T-helper 1 cell treated with Interleukin-12 subunit alpha and Interleukin-12 subunit beta and Interleukin-4 antibody, amounts not matched to agents 30 μg/mL and 1 μg/mL, for 36 hours (primary cell): ENCODE measurements at regions not wholly inside any gene's neighbourhood (a gene's known extent, or its start where the extent isn't known, plus 50 kb on each side); places are given as distances from the start of the nearest gene placed in this dataset.
A peak's percentile ranks its signal among the peaks of the same experiment; 100 is the strongest.
"Not testable (repeated sequence)": the region's sequence is repeated elsewhere in the genome, so short reads cannot be mapped to it uniquely, and the experiment has no call there.

ENCODE experiments used
- H3K27ac Mint-ChIP-seq: one replicate; pipeline ENCODE4 v1.8.0; 2021; ENCODE audit warnings: mild to moderate bottlenecking, mixed read lengths
- H3K27me3 Mint-ChIP-seq: one replicate; pipeline ENCODE4 v1.8.0; 2021; ENCODE audit warnings: low read depth, mixed read lengths
- H3K36me3 Mint-ChIP-seq: one replicate; pipeline ENCODE4 v1.8.0; 2021; ENCODE audit warnings: low read depth, mixed read lengths
- H3K4me1 Mint-ChIP-seq: one replicate; pipeline ENCODE4 v1.8.0; 2021; ENCODE audit warnings: low read depth, mixed read lengths
- H3K4me3 Mint-ChIP-seq: one replicate; pipeline ENCODE4 v1.8.0; 2021; ENCODE audit warnings: mild to moderate bottlenecking, moderate library complexity, mixed read lengths
- H3K9me3 Mint-ChIP-seq: one replicate; pipeline ENCODE4 v1.8.0; 2021; ENCODE audit warnings: mixed read lengths

DNA sequence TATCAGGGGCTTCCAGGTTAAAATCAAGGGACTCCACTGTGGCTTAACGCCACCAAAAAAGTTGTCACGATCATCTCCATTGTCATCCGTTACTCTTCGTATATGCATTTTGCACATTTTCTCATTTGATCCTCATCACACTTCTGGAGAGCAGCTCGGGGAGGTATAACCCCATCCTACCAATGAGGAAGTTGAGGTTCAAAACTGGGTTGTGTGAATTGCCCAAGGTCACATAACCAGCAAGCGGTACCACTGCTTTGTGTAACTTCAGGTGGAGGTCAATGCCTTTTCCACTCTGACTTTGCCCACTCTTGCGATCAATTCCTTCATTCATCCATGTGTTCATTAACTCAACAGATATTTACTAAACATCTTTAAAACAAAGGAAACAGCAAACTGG lies 71.1 kb upstream of the CCND2 start:
- no peaks in the 10 kb centered on the region for H3K9me3 Mint-ChIP-seq
- peaks cover 10% of the 10 kb centered on the region for H3K27me3 Mint-ChIP-seq
- H3K4me3 Mint-ChIP-seq, result no peak overlapping the region
- peaks cover 21% of the 10 kb centered on the region for H3K4me1 Mint-ChIP-seq
- no peaks in the 10 kb centered on the region for H3K36me3 Mint-ChIP-seq
- H3K27ac Mint-ChIP-seq, result no peak overlapping the region

DNA sequence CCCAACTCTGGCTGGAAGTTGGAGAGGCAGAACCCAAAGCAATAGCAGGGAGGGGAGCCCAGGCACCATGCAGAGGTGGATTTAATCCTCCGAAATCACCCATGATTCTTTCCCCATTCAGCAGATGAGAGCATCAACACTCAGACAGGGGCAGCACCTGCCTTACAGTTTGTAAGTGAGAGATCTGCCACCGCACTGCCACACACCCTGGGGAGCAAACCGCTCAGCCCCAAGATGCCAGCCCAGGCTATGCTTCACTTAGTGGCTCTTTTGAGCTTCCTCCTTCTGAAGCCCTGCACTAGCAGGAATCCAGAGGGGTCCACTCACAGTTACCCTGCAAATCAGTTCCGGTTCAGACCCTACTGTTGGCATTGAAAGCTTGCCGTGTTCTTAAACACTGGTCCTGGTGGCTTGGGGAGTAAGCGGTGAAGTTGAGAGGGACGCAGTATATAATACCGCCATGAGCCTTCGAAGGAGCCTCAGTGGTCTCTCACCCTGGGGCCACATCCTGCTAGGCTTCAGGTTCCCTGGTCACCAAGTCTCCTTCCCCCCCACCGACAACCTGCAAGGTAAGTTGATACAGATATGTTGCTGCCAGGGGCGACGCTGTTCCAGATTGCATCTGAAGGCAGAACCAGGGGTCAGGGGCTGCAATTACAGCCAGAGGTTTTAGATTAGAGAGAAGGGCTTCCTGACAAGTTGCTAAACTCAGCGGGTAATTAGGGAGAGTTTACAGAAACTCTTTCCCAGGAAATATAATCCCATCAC lies 72.0 kb upstream of the CCND2 start:
- peaks cover 10% of the 10 kb centered on the region for H3K27me3 Mint-ChIP-seq
- no peak overlapping the region for H3K4me3 Mint-ChIP-seq
- no peaks in the 10 kb centered on the region for H3K36me3 Mint-ChIP-seq
- no peaks in the 10 kb centered on the region for H3K9me3 Mint-ChIP-seq
- H3K27ac Mint-ChIP-seq, result no peak overlapping the region
- peaks cover 21% of the 10 kb centered on the region for H3K4me1 Mint-ChIP-seq

DNA sequence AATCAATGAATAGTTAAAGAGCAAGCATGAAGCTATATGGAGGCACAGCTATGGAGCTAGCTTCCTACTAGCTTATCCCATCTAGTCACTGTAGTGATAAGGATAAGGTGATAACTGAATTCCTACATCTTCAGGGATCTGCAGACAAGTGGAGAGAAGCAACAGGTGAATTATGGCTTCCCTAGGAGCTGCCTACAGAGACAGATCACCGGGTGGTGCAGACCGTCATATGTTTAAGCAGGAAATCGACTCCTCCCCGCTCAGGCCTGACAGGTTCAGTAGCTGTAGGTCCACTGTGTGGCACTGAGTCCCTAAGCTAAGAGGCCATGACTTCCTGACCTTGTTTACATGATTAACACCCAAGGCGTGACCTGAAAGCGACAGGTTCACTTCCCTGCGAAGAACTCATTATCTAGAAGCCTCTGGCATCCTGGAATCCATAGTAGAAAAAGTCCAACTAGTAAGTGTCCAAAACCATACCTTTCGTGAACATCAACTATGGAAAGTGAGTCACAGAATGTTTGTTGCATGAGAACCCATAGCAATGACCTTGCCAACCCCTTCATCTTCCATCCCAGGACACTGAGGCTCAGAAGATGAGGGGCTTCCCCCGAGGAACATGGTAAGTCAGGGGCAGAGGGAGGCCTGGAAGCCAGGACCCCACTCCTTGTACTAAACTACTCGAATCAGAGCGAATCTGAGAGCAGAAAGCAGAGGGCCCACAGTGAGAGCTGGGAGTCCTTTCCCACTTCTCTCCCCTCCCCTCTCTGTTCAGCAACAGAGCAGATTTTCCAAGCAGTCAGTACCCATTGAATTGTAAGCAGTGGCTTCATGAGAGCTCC lies 75.4 kb upstream of the CCND2 start:
- peaks cover 3% of the 10 kb centered on the region for H3K36me3 Mint-ChIP-seq
- no peak overlapping the region for H3K4me3 Mint-ChIP-seq
- peaks cover 4% of the 10 kb centered on the region for H3K27me3 Mint-ChIP-seq
- no peaks in the 10 kb centered on the region for H3K9me3 Mint-ChIP-seq
- peaks cover 17% of the 10 kb centered on the region for H3K4me1 Mint-ChIP-seq
- no peak overlapping the region for H3K27ac Mint-ChIP-seq

DNA sequence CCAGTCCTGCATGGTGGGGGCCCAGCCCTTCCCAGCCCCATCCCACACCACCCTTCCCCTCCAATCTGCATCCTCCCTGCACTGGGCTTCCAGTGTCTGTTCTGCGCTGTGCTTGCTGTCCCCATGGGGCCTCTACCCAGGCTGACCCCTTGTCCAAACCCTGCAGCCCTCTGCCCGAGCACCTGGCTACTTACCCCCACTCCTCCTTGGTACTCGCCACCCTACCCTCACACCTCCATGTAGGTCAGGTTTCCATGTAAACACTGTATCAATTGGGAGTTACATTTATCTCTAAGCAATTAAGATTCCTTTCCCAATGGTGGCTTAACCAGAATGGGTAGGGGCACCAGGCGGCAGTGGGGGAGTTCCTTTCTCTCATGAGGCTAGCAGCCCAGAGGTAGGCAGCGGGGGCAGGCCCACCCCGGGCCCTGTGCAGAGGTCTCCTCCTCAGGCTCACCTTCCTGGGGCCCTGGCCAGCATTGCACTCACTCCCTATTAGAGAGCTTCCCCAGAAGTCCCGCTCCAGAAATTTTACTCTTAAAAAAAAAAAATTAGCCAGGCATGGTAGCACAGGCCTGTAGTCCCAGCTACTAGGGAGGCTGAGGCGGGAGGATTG lies 76.6 kb upstream of the CCND2 start:
- Mint-ChIP-seq H3K27me3 (peaks cover 4% of the 10 kb centered on the region), H3K27ac (no peak overlapping the region), H3K36me3 (peaks cover 3% of the 10 kb centered on the region), H3K4me3 (no peak overlapping the region), H3K4me1 (peaks cover 10% of the 10 kb centered on the region), H3K9me3 (no peaks in the 10 kb centered on the region)

DNA sequence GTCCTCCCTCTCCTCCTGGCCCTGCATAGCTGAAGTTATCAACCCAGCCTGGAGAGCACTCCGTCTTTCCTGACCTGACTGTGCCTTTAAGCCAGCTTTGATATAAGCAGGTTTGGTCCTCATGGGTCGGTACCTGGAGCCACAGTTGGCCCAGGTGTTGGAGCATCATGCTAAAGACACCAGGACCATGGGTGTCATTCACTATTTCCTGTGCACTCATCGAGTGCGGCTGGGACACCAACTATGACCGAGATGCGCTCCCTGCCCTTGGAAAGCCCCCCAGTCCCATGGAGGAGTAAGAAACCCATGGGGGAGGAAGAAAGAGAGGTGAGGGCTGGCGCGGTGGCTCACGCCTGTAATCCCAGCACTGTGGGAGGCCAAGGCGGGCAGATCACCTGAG lies 78.9 kb upstream of the CCND2 start:
- Mint-ChIP-seq H3K4me3 (no peak overlapping the region), H3K27me3 (no peaks in the 10 kb centered on the region), H3K27ac (no peak overlapping the region), H3K4me1 (peaks cover 10% of the 10 kb centered on the region), H3K9me3 (no peaks in the 10 kb centered on the region), H3K36me3 (peaks cover 3% of the 10 kb centered on the region)

DNA sequence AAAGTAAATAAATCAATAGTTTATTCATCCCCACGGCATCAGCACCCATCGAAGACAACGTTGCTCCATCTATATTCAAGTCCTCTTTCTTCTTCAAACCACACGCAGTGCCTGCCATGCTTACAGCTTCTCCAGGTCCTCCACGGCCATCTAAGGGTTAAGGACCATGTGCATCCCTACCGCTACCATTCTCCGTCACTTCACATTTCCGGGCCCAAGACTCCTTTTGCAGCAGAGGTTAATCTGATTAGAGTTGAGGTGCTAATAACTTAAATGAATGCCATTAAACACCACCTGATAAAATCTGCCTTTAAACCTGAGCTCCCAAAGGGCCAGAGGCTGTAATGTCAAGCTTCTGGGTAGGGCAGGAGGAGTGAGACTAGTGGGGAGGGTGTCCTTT lies 79.7 kb upstream of the CCND2 start:
- no peak overlapping the region for H3K4me3 Mint-ChIP-seq
- peaks cover 3% of the 10 kb centered on the region for H3K36me3 Mint-ChIP-seq
- H3K4me1 Mint-ChIP-seq, result peaks cover 7% of the 10 kb centered on the region
- no peak overlapping the region for H3K27ac Mint-ChIP-seq
- H3K27me3 Mint-ChIP-seq, result no peaks in the 10 kb centered on the region
- no peaks in the 10 kb centered on the region for H3K9me3 Mint-ChIP-seq

DNA sequence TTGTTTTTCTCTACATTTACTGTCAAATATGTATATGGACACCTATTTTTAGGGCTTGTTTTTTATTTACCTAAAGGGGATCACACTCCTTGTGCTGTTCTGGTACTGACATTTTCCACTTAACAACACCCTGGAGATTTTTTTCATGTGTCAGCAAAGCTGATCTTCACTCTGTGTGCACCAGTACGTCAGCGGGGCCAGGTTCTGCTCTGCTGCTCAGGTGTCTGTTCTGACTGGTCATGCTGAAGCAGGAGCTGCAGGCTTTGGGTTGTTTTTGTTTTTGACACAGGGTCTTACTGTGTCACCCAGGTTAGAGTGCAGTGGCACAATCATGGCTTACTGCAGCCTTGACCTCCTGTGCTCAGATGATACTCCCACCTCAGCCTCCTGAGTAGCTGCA lies 81.9 kb upstream of the CCND2 start:
- no peaks in the 10 kb centered on the region for H3K27me3 Mint-ChIP-seq
- H3K36me3 Mint-ChIP-seq, result peaks cover 3% of the 10 kb centered on the region
- no peak overlapping the region for H3K27ac Mint-ChIP-seq
- H3K4me3 Mint-ChIP-seq, result no peak overlapping the region
- H3K9me3 Mint-ChIP-seq, result no peaks in the 10 kb centered on the region
- H3K4me1 Mint-ChIP-seq, result peaks cover 6% of the 10 kb centered on the region

DNA sequence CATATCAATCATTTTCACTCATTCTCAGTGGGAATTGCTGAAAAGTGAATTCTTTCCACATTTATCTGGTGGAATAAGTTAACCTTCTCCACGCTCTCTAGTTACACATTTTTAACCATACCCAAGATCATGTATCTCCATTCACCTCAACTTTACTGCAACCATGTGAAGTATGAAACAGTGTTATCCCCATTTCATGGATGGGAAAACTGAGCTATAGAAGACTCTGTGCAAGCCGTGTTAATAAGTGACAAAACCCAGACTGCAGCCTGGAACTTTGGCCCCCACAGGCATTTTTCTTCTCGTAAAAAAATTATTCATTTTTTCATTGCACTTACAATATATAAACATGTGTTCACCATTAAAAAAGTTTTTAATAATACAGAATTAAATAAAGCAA lies 82.4 kb upstream of the CCND2 start:
- H3K36me3 Mint-ChIP-seq, result peaks cover 3% of the 10 kb centered on the region
- no peaks in the 10 kb centered on the region for H3K27me3 Mint-ChIP-seq
- H3K27ac Mint-ChIP-seq, result no peak overlapping the region
- peaks cover 6% of the 10 kb centered on the region for H3K4me1 Mint-ChIP-seq
- no peak overlapping the region for H3K4me3 Mint-ChIP-seq
- no peaks in the 10 kb centered on the region for H3K9me3 Mint-ChIP-seq

DNA sequence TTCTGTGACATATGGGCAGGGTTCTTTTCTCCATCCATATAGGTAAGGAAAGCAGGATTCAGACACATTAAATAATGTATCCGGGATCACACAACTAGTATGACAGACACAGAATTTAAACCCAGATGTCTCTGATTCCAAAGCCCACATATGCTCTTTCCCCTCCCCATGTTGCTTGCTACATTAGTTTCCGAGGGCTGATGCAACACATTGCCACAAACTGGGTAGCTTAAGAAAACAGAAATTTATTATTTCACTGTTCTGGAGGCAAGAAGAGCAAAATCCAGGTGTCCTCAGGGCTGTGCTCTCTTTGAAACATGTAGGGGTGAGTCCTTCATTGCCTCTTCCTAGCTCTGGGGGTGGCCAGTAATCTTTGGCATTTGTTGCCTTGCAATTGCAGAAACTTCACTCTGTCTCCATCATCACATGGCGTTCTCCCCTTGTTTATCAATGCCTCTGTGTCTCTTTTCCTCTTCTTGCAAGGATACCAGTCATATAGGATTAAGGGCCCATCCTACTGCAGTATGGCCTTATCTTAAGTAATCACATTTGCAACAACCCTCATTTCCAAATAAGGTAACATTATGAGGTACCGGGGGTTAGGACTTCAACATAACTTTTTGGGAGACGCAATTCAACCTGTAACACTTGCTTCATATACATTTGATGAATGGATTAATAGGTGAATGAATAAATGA lies 83.0 kb upstream of the CCND2 start:
- H3K9me3 Mint-ChIP-seq, result no peaks in the 10 kb centered on the region

DNA sequence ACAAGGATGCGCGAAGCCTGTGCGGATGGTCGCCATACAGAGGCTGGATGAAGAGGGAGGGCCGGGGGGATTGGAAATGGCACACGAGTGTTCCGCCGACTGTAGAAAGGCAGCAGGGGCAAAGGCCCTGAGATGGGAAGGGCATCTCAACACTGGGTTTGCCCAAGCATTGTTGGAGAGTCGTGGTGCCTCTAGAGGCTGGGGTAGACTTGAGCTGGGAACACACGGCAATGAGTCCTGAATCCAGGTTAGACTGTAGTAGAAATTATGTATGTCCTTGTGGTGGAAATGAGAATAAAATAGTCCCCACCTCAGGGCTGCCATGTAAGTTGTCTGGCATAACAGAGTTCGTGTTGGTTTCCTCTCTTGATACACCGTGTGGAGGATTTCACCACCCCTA lies 83.8 kb upstream of the CCND2 start:
- Mint-ChIP-seq H3K4me1 (peaks cover 7% of the 10 kb centered on the region), H3K4me3 (no peak overlapping the region), H3K27me3 (peaks cover 8% of the 10 kb centered on the region), H3K36me3 (peaks cover 5% of the 10 kb centered on the region), H3K27ac (no peak overlapping the region), H3K9me3 (no peaks in the 10 kb centered on the region)

More for the DNA sequence above, 83.0 kb upstream of the CCND2 start:
- Mint-ChIP-seq H3K27me3 (peaks cover 3% of the 10 kb centered on the region), H3K4me3 (no peak overlapping the region), H3K4me1 (peaks cover 6% of the 10 kb centered on the region), H3K36me3 (peaks cover 3% of the 10 kb centered on the region), H3K27ac (no peak overlapping the region)

DNA sequence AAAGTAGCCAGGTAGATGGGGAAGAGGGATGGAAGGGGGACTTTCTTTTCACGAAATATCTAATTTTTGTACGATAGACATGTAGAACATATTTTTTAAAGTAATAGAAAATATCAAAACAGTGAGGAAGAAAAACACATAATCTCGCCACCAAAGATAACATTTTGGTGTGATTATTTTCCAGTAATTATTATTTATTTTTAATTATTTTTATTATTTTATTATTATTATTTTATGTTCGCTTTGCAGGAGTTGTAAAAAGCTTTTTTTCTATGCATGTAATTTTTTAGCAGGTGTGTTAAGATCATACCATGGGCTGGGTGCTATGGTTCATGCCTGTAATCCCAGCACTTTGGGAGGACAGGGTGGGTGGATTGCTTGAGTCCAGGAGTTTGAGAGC lies 85.6 kb upstream of the CCND2 start:
- H3K4me3 Mint-ChIP-seq, result no peak overlapping the region
- no peak overlapping the region for H3K27ac Mint-ChIP-seq
- H3K9me3 Mint-ChIP-seq, result peaks cover 10% of the 10 kb centered on the region
- H3K27me3 Mint-ChIP-seq, result peaks cover 14% of the 10 kb centered on the region
- H3K36me3 Mint-ChIP-seq, result peaks cover 6% of the 10 kb centered on the region
- H3K4me1 Mint-ChIP-seq, result peaks cover 7% of the 10 kb centered on the region

DNA sequence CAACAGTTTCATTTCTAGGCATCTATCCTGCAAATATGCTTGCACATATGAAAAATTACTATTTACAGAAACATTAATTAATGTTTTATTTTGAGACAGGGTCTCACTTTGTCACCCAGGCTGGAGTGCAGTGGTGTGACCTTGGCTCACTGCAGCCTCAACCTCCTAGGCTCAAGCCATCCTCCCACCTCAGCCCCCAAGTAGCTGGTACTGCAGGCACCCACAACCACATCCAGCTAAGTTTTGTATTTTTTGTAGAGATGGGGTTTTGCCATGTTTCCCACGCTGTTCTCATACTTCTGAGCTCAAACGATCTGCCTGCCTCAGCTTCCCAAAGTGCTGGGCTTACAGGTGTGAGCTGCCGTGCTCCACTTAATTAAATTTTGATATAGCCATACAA lies 86.2 kb upstream of the CCND2 start:
- H3K27me3 Mint-ChIP-seq, result peaks cover 14% of the 10 kb centered on the region
- H3K27ac Mint-ChIP-seq, result not testable (repeated sequence)

DNA sequence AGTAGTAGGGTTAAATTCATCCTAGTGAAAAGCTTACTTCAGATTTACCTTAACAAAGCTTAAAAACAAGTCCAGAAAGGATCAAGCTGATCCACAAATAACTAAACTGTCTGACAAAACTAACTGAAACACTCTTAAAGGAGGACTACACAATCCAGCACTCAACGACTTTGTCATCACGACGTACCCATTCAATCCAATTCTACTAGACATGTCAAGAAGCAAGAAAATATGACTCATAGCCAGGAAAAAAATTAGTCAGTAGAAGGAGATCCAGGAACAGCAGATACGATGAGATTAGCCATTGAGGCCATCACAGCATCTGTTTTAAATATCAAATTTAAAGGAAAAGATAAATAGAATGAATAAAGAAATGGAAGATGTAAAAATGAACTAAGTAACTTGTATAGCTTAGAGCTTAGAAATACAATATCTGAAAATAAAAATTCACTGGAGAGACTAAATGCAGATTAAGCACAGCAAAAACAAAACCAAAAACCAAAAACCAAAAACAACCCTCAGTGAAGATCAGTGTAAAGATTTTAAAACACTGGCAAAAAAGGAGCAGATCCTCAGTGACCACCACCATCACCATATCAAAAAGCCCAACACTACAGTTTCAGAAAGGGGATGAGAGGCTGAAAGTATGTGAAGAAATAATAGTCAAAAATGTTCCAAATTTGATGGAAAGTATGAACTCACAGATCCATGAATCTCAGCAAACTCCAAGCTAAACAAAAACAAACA lies 95.0 kb upstream of the CCND2 start:
- Mint-ChIP-seq H3K4me3 (peak overlapping the region; percentile 38), H3K27ac (peak overlapping the region; percentile 67), H3K4me1 (peaks cover 19% of the 10 kb centered on the region), H3K9me3 (peaks cover 16% of the 10 kb centered on the region), H3K27me3 (no peaks in the 10 kb centered on the region), H3K36me3 (peaks cover 11% of the 10 kb centered on the region)

More for the DNA sequence above, 86.2 kb upstream of the CCND2 start:
- Mint-ChIP-seq H3K36me3 (peaks cover 10% of the 10 kb centered on the region), H3K9me3 (peaks cover 14% of the 10 kb centered on the region)
- not testable (repeated sequence) for H3K4me3 Mint-ChIP-seq, H3K4me1 Mint-ChIP-seq

DNA sequence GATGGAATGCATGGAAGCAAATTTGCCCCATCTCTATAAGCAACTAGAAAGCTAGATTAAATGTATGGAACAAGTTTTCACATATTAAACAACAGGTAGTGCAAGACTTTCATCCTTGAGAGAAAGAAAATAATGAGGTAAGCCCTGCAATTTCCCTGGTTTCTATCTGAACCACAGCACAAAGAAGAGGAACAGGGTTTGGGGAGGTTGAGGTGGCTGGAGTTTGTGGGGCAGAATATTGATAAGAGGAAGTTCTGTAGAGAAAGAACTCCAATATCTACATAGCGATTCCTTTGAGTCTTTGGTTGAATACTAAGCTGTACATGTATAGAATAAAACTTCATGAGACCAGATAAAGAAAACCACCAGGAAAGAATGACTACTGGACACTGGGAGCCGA lies 96.3 kb upstream of the CCND2 start:
- H3K36me3 Mint-ChIP-seq, result peaks cover 4% of the 10 kb centered on the region
- H3K9me3 Mint-ChIP-seq, result peaks cover 7% of the 10 kb centered on the region
- peak overlapping the region; percentile 3 for H3K4me3 Mint-ChIP-seq
- peak overlapping the region; percentile 67 for H3K27ac Mint-ChIP-seq
- peaks cover 19% of the 10 kb centered on the region for H3K4me1 Mint-ChIP-seq
- H3K27me3 Mint-ChIP-seq, result no peaks in the 10 kb centered on the region
